ENCODE measurements at regions not wholly inside any gene's neighbourhood (a gene's known extent, or its start where the extent isn't known, plus 50 kb on each side); places are given as distances from the start of the nearest gene placed in this dataset.

GRCh38 chr10:130812381-130813148, 499.0 kb downstream of the TCERG1L start:
- no peak for TF ChIP-seq CTCF (IDR thresholded peaks at IDR 0.05; ENCODE audit: insufficient read depth, missing control alignments)
- DNase-seq (ENCODE audit: insufficient read length, low spot score) (no peak), FAIRE-seq (no peak)

- TF ChIP-seq CTCF (IDR thresholded peaks at IDR 0.05; ENCODE audit: insufficient read depth, missing control alignments), result no peak
- DNase-seq (ENCODE audit: insufficient read length, low spot score) (no peak), FAIRE-seq (no peak)
Measured at GRCh38 chr10:130814610-130815009, 496.9 kb downstream of the TCERG1L start.

GRCh38 chr10:130816116-130816901, 495.2 kb downstream of the TCERG1L start:
- FAIRE-seq (no peak), DNase-seq (ENCODE audit: insufficient read length, low spot score) (no peak)
- no peak for TF ChIP-seq CTCF (IDR thresholded peaks at IDR 0.05; ENCODE audit: insufficient read depth, missing control alignments)

- TF ChIP-seq CTCF (IDR thresholded peaks at IDR 0.05; ENCODE audit: insufficient read depth, missing control alignments), result no peak
- DNase-seq (ENCODE audit: insufficient read length, low spot score), result no peak
- FAIRE-seq, result no peak
Measured at GRCh38 chr10:130817046-130817624, 494.4 kb downstream of the TCERG1L start.

GRCh38 chr10:130817674-130818073, 493.8 kb downstream of the TCERG1L start:
- DNase-seq (ENCODE audit: insufficient read length, low spot score) (no peak), FAIRE-seq (no peak)
- no peak for TF ChIP-seq CTCF (IDR thresholded peaks at IDR 0.05; ENCODE audit: insufficient read depth, missing control alignments)

GRCh38 chr10:130820880-130821482, 490.5 kb downstream of the TCERG1L start:
- TF ChIP-seq CTCF (IDR thresholded peaks at IDR 0.05; ENCODE audit: insufficient read depth, missing control alignments), result no peak
- DNase-seq (ENCODE audit: insufficient read length, low spot score), result no peak
- no peak for FAIRE-seq

All from D721Med (cell line).